ENCODE measurements at regions not wholly inside any gene's neighbourhood (a gene's known extent, or its start where the extent isn't known, plus 50 kb on each side); places are given as distances from the start of the nearest gene placed in this dataset.

- Histone ChIP-seq H3K9me3 (replicated peaks; ENCODE audit: control insufficient read depth, insufficient read depth, low read length) (peaks cover 2% of the 10 kb centered on the region), H3K36me3 (ENCODE audit: control insufficient read depth in 2 of 2, extremely low read depth in 1 of 2, insufficient read depth in 2 of 2, low read length in 2 of 2) (no peaks in the 10 kb centered on the region), H3K27ac (ENCODE audit: insufficient read depth, low read depth, low read length) (no peak overlapping the region), H3K27me3 (ENCODE audit: control insufficient read depth in 2 of 2, insufficient read depth in 2 of 2, low read length in 2 of 2) (no peaks in the 10 kb centered on the region), H4K20me1 (replicated peaks; ENCODE audit: control insufficient read depth, extremely low read depth, insufficient read depth, low read length) (no peaks in the 10 kb centered on the region), H3K4me1 (ENCODE audit: control insufficient read depth, extremely low read depth, insufficient read depth, low read length) (no peaks in the 10 kb centered on the region), H3K79me2 (ENCODE audit: control insufficient read depth, insufficient read depth, low read length) (no peaks in the 10 kb centered on the region), H2AFZ (ENCODE audit: low read depth, low read length) (no peak overlapping the region), H3K9ac (replicated peaks; ENCODE audit: extremely low read depth, insufficient read depth, low read length) (no peak overlapping the region), H3K4me3 (replicated peaks in 1 of 3; ENCODE audit: insufficient read depth in 1 of 3, low read depth in 1 of 3, low read length in 3 of 3) (no peak overlapping the region), H3K9me1 (replicated peaks; ENCODE audit: control insufficient read depth, extremely low read depth, insufficient read depth, low read length) (no peaks in the 10 kb centered on the region), H3K4me2 (ENCODE audit: insufficient read depth, low read length) (no peak overlapping the region)
- ChIA-PET POLR2A (no interaction called here), CTCF (no interaction called here)
- no TSS peak for BruUV-seq (replicated peaks)
- intact Hi-C loops (cut with micrococcal nuclease) (no loop called here), dilution Hi-C loops (cut with MboI; ENCODE audit: extremely low pct_ligation_motif_present, low sequenced_read_pairs) (no loop called here)
- DNase-seq (ENCODE audit: low read depth, low spot score) = no peak
- no peak for FAIRE-seq
- TF ChIP-seq POLR2A (IDR thresholded peaks at IDR 0.05; ENCODE audit: low read depth, low read length) (no peak), MYC (IDR thresholded peaks at IDR 0.05; ENCODE audit: low read depth, low read length) (no peak), EZH2 (IDR thresholded peaks at IDR 0.05; ENCODE audit: borderline replicate concordance, low read depth, low read length, severe bottlenecking) (no peak), FOS (IDR thresholded peaks at IDR 0.05; ENCODE audit: borderline replicate concordance, insufficient read depth, low read length) (no peak), GATA2 (IDR thresholded peaks at IDR 0.05; ENCODE audit: insufficient read depth, insufficient read length, low read depth, low read length) (no peak), MAX (IDR thresholded peaks at IDR 0.05; ENCODE audit: insufficient read depth, insufficient read length) (no peak), JUN (IDR thresholded peaks at IDR 0.05; ENCODE audit: borderline replicate concordance, insufficient read depth, insufficient read length, low read depth) (no peak), CTCF (IDR thresholded peaks at IDR 0.05; ENCODE audit: extremely low read depth in 1 of 2, insufficient read depth in 1 of 2, low read depth in 1 of 2, low read length in 2 of 2) (no peak)
Measured at GRCh38 chr4:45688341-45688740, 435.5 kb downstream of the GABRG1 start.

Measured in endothelial cell of umbilical vein (primary cell).